GM06990 (cell line): ENCODE measurements at regions not wholly inside any gene's neighbourhood (a gene's known extent, or its start where the extent isn't known, plus 50 kb on each side); places are given as distances from the start of the nearest gene placed in this dataset.

Source experiments
- DNase-seq: peaks from one replicate; pipeline ENCODE4 v3.0.0-alpha.2; 2011; ENCODE audit not compliant: insufficient read length; ENCODE audit errors: extremely low read depth
- H3K27me3 ChIP-seq: replicated peaks from 2 replicates; pipeline ENCODE4 v1.6.0; 2011; ENCODE audit warnings: low read length; ENCODE audit not compliant: control insufficient read depth, insufficient read depth
- H3K36me3 ChIP-seq: 2 replicates; pipeline ENCODE4 v1.5.1; 2011; ENCODE audit warnings: low read length; ENCODE audit not compliant: control insufficient read depth, insufficient read depth
- H3K4me3 ChIP-seq: replicated peaks from 2 replicates; pipeline ENCODE4 v1.5.1; 2011; ENCODE audit warnings: low read depth, mild to moderate bottlenecking, control low read depth, low read length
- CTCF ChIP-seq: IDR thresholded peaks from 2 replicates; pipeline ENCODE4 v1.5.1; 2011; ENCODE audit warnings: low read length, control low read depth, mild to moderate bottlenecking, inconsistent platforms; ENCODE audit not compliant: insufficient read depth, poor library complexity, severe bottlenecking

GRCh38 chr12:108048686-108049085 is 80.4 kb upstream of the WSCD2 start:
- DNase-seq, result no peak

GRCh38 chr12:108050696-108051095 is 78.4 kb upstream of the WSCD2 start:
- Histone ChIP-seq H3K27me3 (no peaks in the 10 kb centered on the region; the same call in 1 of the 2 replicates), H3K36me3 (no peaks in the 10 kb centered on the region), H3K4me3 (no peak overlapping the region)
- DNase-seq, result no peak
- no peak for TF ChIP-seq CTCF

More at GRCh38 chr12:108048686-108049085, 80.4 kb upstream of the WSCD2 start:
- Histone ChIP-seq H3K27me3 (no peaks in the 10 kb centered on the region), H3K4me3 (no peak overlapping the region), H3K36me3 (no peaks in the 10 kb centered on the region)
- no peak for TF ChIP-seq CTCF

GRCh38 chr12:108052260-108052659 is 76.8 kb upstream of the WSCD2 start:
- no peak overlapping the region for H3K4me3 ChIP-seq
- no peaks in the 10 kb centered on the region for H3K36me3 ChIP-seq
- no peak for DNase-seq
- H3K27me3 ChIP-seq, result no peaks in the 10 kb centered on the region; the same call in 1 of the 2 replicates
- no peak for TF ChIP-seq CTCF

- no peak for DNase-seq
- H3K36me3 ChIP-seq, result no peaks in the 10 kb centered on the region
- TF ChIP-seq CTCF, result no peak
- no peaks in the 10 kb centered on the region; the same call in 1 of the 2 replicates for H3K27me3 ChIP-seq
- no peak overlapping the region for H3K4me3 ChIP-seq
These were observed 75.6 kb upstream of the WSCD2 start for GRCh38 chr12:108053512-108053911.

- DNase-seq, result no peak
- H3K27me3 ChIP-seq, result no peaks in the 10 kb centered on the region; the same call in 1 of the 2 replicates
- H3K4me3 ChIP-seq, result no peak overlapping the region
- no peaks in the 10 kb centered on the region for H3K36me3 ChIP-seq
- TF ChIP-seq CTCF, result no peak
These were observed 74.6 kb upstream of the WSCD2 start for GRCh38 chr12:108054496-108054895.

- Histone ChIP-seq H3K27me3 (no peaks in the 10 kb centered on the region; the same call in 1 of the 2 replicates), H3K4me3 (no peak overlapping the region), H3K36me3 (no peaks in the 10 kb centered on the region)
- no peak for TF ChIP-seq CTCF
- DNase-seq, result no peak
These were observed 73.9 kb upstream of the WSCD2 start for GRCh38 chr12:108055141-108055540.
